NCI-H345 (cell line): ENCODE measurements at regions not wholly inside any gene's neighbourhood (a gene's known extent, or its start where the extent isn't known, plus 50 kb on each side); places are given as distances from the start of the nearest gene placed in this dataset.
A peak's percentile ranks its signal among the peaks of the same experiment; 100 is the strongest.
"Not testable (repeated sequence)": the region's sequence is repeated elsewhere in the genome, so short reads cannot be mapped to it uniquely, and the experiment has no call there.

ENCODE experiments used
- DNase-seq: peaks from one replicate; lab custom pipeline; 2025; lab: John Stamatoyannopoulos, UW

GRCh38 chr17:73895157-73895556 lies 250.9 kb upstream of the SDK2 start:
- DNase-seq: no peak

DNA sequence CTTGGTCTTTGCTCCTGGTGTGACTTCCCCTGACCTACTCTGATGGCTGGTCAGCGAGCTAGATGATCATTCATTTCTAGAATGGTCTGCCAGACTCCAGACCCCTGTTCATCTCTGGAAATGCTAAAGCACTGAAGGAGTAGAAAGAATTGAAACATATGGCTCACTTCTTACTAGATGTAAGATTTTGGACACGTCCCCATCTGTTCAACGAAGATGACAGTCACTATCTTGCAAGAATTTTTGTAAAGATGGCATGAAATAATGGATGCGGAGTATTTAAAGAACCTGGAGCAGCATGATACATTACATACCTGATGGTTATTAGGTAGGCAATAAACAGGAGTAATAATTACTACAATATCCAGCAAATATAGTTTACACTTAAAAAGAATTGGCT lies 252.7 kb upstream of the SDK2 start:
- DNase-seq: no peak

GRCh38 chr17:73899839-73900238 lies 255.6 kb upstream of the SDK2 start:
- no peak for DNase-seq

GRCh38 chr17:73900516-73900915 lies 256.3 kb upstream of the SDK2 start:
- DNase-seq: no peak

DNA sequence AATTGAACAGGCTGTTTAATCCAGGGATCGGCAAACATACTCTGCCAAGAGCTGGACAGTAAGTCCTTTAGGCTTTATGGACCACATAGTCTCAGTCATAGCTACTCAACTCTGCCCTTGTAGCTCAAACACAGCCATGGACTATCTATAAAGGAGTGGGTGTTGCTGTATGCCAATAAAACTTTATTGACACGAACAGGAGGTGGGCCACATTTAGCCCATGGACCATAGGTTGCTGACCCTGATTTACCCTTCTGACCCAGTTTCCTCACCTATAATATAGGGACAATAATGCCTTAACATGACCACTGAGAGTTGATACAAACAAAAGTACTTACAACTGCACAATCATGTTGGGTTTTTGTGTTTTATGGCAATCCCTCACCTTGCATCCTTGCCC lies 257.0 kb upstream of the SDK2 start:
- DNase-seq: no peak

DNA sequence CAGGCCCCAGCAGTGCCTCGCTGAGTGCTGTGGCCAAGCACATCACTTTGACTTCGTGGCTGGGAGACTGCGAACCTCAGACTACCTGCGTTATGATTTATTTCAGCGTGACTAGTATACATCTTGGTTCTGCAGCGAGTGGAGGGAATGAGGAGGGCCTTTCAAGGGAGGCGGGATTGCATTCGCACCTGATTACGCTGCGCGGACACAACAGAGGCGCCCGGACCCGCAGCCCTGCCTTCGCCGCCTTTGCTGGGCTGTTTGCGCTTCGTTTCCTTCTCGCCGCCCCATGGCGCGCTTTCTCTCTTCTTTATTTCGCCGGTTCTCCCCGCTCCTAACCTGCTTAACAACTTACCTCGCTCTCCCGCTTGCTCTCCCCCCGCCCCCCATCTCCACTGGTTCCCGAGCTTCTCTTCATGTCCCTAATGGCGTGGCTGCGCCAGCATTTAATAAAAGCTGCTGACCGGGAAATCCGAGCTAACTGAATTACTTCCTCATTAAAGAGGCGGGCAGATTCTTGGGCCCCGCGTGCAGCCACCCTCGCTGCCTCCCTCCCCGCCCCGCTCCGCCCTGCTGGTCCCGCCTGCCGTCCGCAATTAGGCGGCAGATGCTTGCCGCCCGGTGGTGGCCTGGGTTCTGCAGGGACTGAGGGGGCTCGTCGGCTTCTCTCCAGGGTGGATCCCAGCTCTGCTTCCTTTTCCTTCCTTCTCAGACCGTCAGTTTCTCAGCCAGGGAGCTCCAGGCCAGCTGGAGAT lies 257.6 kb upstream of the SDK2 start:
- DNase-seq: no peak

DNA sequence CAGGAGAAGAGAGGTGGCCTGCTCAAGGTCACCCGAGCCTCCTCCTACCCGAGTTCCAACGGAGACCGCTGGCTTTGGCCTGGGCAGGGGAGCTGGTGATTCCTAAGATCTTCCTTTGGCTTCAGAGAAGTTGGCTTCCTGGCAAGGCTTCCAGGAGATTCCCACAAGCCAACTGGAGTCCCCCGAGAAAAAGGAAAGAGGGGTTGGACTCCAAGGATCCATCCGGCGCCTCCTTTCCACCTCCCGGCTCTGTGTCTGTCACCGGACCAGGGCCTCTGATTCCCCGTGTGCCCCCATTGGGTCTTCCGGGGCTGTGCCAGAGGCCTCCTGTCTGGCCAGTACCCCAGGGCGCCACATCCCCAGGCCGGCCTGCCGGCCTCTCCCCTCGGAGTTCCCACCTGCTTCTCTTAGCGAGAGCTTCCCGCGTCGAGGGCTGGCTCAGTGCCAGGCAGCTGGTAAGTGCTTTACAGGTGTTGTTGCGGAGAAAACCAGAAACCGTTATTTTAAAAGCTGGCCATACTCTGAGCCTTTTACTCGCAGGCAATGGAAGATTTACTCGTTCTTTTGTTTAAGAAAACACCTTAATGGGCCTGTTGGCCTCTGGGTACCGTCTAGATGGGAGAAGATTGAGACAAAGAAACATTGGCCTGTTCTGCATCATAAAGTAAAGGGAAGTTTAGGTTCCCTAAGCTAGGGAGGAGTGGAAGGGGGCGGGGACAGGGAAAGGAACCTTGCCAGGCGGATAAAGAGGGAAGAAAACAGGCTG lies 258.4 kb upstream of the SDK2 start:
- peak; percentile 77 for DNase-seq

GRCh38 chr17:73906896-73907870 lies 262.9 kb upstream of the SDK2 start:
- DNase-seq: no peak

DNA sequence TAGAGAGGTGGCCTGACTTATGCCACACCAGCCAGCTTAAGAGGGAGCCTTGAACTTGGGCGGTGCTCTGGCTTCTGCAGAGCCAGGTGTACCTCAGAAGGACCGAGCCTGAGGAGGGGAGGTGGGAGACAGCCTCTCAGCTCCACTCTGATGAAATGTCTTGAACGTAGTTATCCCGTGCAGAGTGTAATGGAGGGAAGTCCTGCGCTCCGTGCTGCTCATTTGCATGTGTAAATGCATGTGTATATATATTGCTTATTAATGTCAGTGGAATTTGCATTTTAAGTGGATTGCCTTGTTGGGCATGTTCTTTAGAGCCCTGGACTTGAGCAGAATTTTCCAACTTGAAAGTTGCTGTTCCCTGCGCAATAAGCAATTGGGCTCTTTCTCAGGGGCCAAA lies 264.9 kb upstream of the SDK2 start:
- no peak for DNase-seq

DNA sequence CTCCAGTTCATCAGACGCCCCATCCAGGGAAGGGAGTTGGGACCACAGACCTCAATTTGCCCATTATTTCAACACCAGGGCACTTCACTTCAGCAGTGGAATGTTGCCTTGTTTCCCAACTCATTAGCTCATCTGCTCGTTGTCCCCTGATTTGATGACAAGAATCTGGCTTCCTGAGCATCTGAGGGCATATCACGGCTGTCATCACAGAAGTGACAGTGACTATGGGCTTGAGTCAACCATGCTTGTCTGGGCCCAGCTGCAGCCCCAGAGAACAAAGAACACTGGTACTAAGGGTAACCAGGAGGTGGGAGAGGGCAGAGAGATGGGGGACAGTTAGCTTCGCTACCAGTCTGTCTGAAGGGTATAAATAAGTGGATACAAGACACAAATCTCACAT lies 266.0 kb upstream of the SDK2 start:
- no peak for DNase-seq

- no peak for DNase-seq
Observed at GRCh38 chr17:73910821-73911515, 266.7 kb upstream of the SDK2 start.

DNA sequence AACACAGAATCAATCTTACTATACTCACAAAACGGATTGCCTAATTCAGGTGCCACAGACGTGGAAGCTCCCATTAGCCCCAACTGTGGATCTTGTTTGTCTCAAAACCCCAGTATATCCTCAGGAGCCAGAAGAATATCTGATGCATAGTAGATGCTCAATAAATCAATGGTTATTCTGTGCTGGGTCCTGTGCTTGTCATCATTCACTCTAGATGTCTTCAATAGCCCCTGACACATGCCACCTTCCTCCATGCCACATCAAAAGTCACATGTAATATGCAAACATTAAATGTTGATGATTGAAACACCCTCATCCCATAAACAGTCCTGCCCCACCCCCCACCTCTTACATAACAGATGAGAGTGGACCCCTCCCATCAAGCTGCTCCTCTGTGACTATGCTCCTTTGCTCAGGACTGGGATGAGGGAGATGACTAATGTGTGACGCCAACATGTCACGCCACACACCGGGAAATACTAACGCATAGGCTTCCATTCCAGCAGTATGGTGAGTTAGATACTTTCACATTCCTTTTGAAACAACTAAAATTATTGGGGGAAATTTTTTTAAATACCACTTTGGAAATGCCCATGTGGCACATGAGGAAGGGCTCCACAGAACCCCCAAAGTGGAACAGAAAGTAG lies 267.6 kb upstream of the SDK2 start:
- DNase-seq: no peak

GRCh38 chr17:73912373-73912746 lies 268.1 kb upstream of the SDK2 start:
- DNase-seq: no peak

DNA sequence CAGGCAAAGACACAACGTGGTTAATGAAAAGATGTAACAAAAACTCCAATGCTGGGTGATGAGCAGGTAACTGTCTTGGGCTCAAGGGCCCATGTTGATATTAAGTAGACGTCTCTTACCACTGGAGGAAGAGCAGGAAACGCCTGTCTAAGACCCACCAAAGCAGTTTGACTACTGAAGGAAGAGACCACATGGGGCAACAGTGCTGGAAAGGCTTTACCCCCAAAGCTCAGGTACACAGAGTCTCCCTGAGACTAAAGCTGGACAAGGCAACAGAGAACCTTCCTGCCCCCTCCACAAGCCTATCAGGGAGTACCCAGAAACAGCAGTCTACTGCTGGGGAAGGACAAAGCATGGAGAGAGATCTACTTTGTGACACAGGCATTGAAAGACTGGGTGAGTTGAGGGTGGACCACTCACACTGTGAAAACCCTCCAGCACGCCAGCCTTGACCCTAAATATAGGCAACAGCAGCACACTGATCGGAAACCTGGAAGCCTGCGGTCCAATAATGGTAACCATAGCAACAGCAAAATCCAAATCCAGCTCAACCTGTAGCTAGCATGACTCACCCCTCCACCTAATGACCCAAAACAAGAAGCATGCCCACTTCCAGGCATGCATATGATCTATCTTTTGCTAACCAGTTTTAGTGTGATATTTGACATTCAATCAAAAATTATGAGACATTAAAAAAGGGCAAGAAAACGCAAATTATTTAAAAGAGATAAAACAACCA lies 270.5 kb upstream of the SDK2 start:
- no peak for DNase-seq

DNA sequence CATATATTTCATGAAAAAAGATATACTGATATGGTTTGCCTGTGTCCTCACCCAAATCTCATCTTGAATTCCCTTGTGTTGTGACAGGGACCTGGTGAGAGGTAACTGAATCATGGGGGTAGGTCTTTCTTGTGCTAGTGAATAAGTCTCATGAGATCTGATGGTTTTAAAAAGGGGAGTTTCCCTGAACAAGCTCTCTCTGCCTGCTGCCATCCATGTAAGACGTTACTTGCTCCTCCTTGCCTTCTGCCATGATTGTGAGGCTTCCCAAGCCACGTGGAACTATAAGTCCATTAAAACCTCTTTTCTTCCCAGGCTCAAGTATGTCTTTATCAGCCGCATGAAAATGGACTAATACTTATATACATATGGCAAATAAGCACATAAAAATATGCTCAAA lies 274.8 kb upstream of the SDK2 start:
- not testable (repeated sequence) for DNase-seq

- DNase-seq: no peak
Observed at GRCh38 chr17:73921306-73921705, 277.1 kb upstream of the SDK2 start.

GRCh38 chr17:73924114-73924908 lies 279.2 kb upstream of the RPL38 start:
- no peak for DNase-seq

DNA sequence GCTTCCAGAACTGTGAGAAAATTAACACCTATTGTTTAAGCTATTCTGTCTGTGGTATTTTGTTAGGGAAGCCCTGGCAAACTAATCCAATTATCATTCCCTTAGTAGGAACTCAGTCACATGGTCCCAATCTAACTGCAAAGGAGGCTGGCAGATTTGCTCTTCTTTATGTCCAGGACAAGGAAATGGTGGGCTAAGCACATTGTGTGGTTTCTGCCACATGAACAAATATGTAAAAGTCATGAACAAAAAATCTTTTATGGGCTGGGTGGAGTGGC lies 278.6 kb upstream of the RPL38 start:
- no peak for DNase-seq

DNA sequence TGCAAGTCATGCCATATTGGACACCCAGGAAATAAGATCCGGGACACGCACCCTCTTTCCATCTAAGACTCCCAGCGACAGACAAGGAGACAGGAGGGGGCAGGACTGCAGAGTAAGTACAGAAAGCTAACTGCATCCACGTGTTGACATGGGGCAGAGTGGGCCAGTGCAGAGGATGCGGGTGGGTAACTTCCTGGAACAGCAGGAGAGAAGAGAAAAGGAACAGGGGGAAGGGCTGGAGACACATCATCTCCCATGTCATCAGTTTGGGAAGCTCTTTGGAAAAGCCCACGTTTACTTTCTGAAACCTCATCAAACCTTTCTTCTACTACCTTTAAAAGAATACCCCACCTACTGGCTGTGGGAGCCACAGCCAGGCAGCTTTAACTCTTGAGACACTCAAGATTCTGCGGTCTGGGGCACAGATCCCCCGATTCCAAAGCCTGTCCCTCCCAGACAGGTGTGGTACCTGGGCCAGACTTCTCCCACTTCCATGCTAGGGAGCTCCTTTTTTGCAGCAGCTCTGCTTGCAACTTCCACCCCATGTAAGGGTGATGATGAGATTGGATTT lies 273.5 kb upstream of the RPL38 start:
- DNase-seq: no peak
